ENCODE measurements at regions not wholly inside any gene's neighbourhood (a gene's known extent, or its start where the extent isn't known, plus 50 kb on each side); places are given as distances from the start of the nearest gene placed in this dataset.

DNA sequence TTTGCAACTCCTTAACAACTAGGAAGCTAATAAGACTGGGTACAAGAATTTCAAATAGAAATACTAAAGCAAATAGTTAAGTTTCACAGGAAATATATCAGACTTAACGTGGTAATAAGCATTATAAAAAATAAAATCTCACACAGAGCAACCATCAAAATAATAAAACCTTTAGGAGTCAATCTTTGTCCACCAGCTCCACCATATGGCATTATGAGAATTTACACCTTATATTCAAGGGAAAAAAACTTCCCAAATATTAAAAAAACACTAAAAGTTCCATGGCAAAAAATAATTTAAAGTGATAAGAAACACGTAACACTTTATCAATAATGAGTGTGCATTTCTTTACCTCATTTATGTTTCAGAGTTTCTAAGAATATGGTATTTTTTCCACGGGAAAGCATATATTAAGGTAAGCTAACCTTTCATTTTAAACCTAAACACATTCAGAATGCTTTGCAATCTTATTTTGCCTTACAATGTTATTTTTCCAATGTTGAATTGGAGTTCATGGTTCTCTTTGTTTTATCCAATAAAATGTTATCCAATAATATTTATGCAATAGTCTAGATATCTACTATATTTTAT is 423.2 kb upstream of the SGCG start:
- TF ChIP-seq POLR2A (IDR thresholded peaks at IDR 0.05; ENCODE audit: low read depth, low read length), result no peak
- TF ChIP-seq, protein P1, sequence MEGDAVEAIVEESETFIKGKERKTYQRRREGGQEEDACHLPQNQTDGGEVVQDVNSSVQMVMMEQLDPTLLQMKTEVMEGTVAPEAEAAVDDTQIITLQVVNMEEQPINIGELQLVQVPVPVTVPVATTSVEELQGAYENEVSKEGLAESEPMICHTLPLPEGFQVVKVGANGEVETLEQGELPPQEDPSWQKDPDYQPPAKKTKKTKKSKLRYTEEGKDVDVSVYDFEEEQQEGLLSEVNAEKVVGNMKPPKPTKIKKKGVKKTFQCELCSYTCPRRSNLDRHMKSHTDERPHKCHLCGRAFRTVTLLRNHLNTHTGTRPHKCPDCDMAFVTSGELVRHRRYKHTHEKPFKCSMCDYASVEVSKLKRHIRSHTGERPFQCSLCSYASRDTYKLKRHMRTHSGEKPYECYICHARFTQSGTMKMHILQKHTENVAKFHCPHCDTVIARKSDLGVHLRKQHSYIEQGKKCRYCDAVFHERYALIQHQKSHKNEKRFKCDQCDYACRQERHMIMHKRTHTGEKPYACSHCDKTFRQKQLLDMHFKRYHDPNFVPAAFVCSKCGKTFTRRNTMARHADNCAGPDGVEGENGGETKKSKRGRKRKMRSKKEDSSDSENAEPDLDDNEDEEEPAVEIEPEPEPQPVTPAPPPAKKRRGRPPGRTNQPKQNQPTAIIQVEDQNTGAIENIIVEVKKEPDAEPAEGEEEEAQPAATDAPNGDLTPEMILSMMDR (IDR thresholded peaks at IDR 0.05; ENCODE audit: extremely low read depth in 1 of 2, insufficient read depth in 1 of 2, low read depth in 1 of 2, low read length in 2 of 2), result no peak
- TF ChIP-seq POLR2AphosphoS5 (IDR thresholded peaks at IDR 0.05; ENCODE audit: insufficient read depth, low read depth, low read length), result no peak
- no peak for TF ChIP-seq JUN (IDR thresholded peaks at IDR 0.05; ENCODE audit: borderline replicate concordance, insufficient read depth, insufficient read length, low read depth)
- no peak for TF ChIP-seq EZH2 (IDR thresholded peaks at IDR 0.05; ENCODE audit: borderline replicate concordance, low read depth, low read length, severe bottlenecking)

Data from endothelial cell of umbilical vein (primary cell).